ENCODE measurements at regions not wholly inside any gene's neighbourhood (a gene's known extent, or its start where the extent isn't known, plus 50 kb on each side); places are given as distances from the start of the nearest gene placed in this dataset.

DNA sequence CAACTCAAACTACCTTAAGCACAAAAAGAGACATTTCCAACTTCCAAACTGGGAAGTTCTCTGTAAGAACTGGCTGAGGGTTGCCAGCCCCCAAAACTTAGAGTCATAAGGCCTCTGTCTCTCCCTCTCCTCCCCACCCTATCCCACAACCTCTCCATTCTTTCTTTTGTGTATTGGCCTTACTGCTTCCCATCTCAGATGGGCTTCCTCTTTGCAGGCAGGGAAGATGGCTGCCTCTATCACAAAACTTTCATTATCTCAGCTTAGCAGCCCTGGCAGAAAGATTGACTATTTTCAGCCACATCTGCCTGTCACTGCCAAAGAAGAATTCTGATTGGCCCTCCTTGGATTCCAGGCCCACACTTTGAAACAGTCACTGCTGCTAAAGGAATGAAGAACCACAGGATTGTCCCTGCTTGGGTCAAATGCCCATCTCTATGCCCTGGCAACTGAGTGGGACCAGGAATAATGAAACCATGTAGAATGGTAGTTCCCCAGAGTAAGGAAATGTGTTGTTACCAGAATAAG lies 58.0 kb upstream of the PRKAR2B start:
- no peaks in the 10 kb centered on the region for H3K36me3 ChIP-seq (replicated peaks; ENCODE audit: low read depth, low read length)
- TF ChIP-seq EZH2phosphoT487 (IDR thresholded peaks at IDR 0.05; ENCODE audit: low read depth) = no peak
- TF ChIP-seq, protein P1, sequence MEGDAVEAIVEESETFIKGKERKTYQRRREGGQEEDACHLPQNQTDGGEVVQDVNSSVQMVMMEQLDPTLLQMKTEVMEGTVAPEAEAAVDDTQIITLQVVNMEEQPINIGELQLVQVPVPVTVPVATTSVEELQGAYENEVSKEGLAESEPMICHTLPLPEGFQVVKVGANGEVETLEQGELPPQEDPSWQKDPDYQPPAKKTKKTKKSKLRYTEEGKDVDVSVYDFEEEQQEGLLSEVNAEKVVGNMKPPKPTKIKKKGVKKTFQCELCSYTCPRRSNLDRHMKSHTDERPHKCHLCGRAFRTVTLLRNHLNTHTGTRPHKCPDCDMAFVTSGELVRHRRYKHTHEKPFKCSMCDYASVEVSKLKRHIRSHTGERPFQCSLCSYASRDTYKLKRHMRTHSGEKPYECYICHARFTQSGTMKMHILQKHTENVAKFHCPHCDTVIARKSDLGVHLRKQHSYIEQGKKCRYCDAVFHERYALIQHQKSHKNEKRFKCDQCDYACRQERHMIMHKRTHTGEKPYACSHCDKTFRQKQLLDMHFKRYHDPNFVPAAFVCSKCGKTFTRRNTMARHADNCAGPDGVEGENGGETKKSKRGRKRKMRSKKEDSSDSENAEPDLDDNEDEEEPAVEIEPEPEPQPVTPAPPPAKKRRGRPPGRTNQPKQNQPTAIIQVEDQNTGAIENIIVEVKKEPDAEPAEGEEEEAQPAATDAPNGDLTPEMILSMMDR (IDR thresholded peaks at IDR 0.05; ENCODE audit: low read depth, low read length) = no peak
- no peak overlapping the region for H3K4me2 ChIP-seq (ENCODE audit: low read length)
- peak overlapping the region; percentile 65; the same call in 1 of the 2 replicates for H2AFZ ChIP-seq (ENCODE audit: low read depth, low read length)
- no peaks in the 10 kb centered on the region for H3K27me3 ChIP-seq (ENCODE audit: low read depth, low read length)
- H3K27ac ChIP-seq (ENCODE audit: low read length) = no peak overlapping the region
- H3K79me2 ChIP-seq (ENCODE audit: low read length) = no peaks in the 10 kb centered on the region
- H3K4me3 ChIP-seq (ENCODE audit: low read length) = no peak overlapping the region
- no peaks in the 10 kb centered on the region for H3K9me3 ChIP-seq (ENCODE audit: insufficient read depth, low read length)
- peaks cover 4% of the 10 kb centered on the region; the same call in 1 of the 2 replicates for H3K4me1 ChIP-seq (ENCODE audit: low read length)
- H3K9ac ChIP-seq (ENCODE audit: low read length) = no peak overlapping the region
- H4K20me1 ChIP-seq (ENCODE audit: insufficient read depth, low read length) = no peaks in the 10 kb centered on the region

DNA sequence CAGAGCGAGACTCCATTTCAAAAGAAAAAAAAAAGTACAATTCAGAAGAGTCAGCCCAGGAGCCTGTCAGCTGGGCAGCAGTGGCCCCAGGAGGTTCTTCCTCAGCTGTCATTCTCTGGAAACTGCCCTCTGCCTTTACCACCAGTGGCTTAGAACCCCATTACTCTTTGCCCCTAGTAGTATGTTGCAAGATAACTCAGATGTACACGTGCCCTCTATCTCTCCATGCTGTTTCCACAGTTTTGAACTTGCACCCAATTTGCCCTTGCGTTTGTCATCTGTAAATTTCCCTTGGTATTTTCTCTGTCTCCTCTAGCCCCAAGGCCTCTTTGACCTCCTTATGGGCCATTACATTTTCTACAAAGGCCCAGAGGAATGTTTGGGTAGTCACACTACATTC lies 56.7 kb upstream of the PRKAR2B start:
- no peak overlapping the region for H3K4me2 ChIP-seq (ENCODE audit: low read length)
- H3K4me3 ChIP-seq (ENCODE audit: low read length) = no peak overlapping the region
- TF ChIP-seq, protein P1 (IDR thresholded peaks at IDR 0.05; ENCODE audit: low read depth, low read length) = no peak
- TF ChIP-seq EZH2phosphoT487 (IDR thresholded peaks at IDR 0.05; ENCODE audit: low read depth) = no peak
- peaks cover 4% of the 10 kb centered on the region; the same call in 1 of the 2 replicates for H3K4me1 ChIP-seq (ENCODE audit: low read length)
- H3K79me2 ChIP-seq (ENCODE audit: low read length) = no peaks in the 10 kb centered on the region
- no peak overlapping the region for H3K9ac ChIP-seq (ENCODE audit: low read length)
- H3K9me3 ChIP-seq (ENCODE audit: insufficient read depth, low read length) = no peaks in the 10 kb centered on the region
- no peaks in the 10 kb centered on the region for H3K36me3 ChIP-seq (replicated peaks; ENCODE audit: low read depth, low read length)
- H3K27ac ChIP-seq (ENCODE audit: low read length) = no peak overlapping the region
- H4K20me1 ChIP-seq (ENCODE audit: insufficient read depth, low read length) = no peaks in the 10 kb centered on the region
- H3K27me3 ChIP-seq (ENCODE audit: low read depth, low read length) = no peaks in the 10 kb centered on the region
- H2AFZ ChIP-seq (ENCODE audit: low read depth, low read length) = no peak overlapping the region

DNA sequence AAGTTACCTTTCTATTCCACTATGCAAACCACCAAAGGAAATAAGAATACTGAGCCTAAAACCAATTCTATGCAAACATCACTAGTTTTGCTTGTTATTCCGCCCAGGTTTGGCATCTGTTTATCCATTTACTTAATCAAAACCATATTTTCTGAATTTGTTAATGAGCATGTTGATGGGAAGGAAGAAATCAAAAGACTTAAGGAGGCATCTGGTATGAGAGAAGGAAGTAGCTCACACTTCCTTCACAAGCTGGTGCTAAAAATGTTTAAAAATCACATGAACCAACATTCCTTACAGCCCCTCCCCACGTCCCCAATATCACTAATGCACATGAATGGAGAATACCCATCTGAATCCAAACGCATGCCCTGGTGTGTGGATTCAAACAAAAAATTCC lies 52.0 kb upstream of the PRKAR2B start:
- H3K27ac ChIP-seq (ENCODE audit: low read length) = no peak overlapping the region
- no peaks in the 10 kb centered on the region for H4K20me1 ChIP-seq (ENCODE audit: insufficient read depth, low read length)
- H2AFZ ChIP-seq (ENCODE audit: low read depth, low read length) = no peak overlapping the region
- no peaks in the 10 kb centered on the region for H3K9me3 ChIP-seq (ENCODE audit: insufficient read depth, low read length)
- no peaks in the 10 kb centered on the region for H3K36me3 ChIP-seq (replicated peaks; ENCODE audit: low read depth, low read length)
- no peaks in the 10 kb centered on the region for H3K4me1 ChIP-seq (ENCODE audit: low read length)
- no peaks in the 10 kb centered on the region for H3K79me2 ChIP-seq (ENCODE audit: low read length)
- no peak overlapping the region for H3K4me2 ChIP-seq (ENCODE audit: low read length)
- no peak overlapping the region for H3K9ac ChIP-seq (ENCODE audit: low read length)
- TF ChIP-seq EZH2phosphoT487 (IDR thresholded peaks at IDR 0.05; ENCODE audit: low read depth) = no peak
- TF ChIP-seq, protein P1 (IDR thresholded peaks at IDR 0.05; ENCODE audit: low read depth, low read length) = no peak
- H3K4me3 ChIP-seq (ENCODE audit: low read length) = no peak overlapping the region
- H3K27me3 ChIP-seq (ENCODE audit: low read depth, low read length) = no peaks in the 10 kb centered on the region
